ENCODE measurements at regions not wholly inside any gene's neighbourhood (a gene's known extent, or its start where the extent isn't known, plus 50 kb on each side); places are given as distances from the start of the nearest gene placed in this dataset.
"Not testable (repeated sequence)": the region's sequence is repeated elsewhere in the genome, so short reads cannot be mapped to it uniquely, and the experiment has no call there.

GRCh38 chr18:46224181-46224775, 120.1 kb downstream of the HAUS1 start:
- DNase-seq (ENCODE audit: extremely low read depth in 1 of 2, low read depth in 1 of 2), result no peak

DNA sequence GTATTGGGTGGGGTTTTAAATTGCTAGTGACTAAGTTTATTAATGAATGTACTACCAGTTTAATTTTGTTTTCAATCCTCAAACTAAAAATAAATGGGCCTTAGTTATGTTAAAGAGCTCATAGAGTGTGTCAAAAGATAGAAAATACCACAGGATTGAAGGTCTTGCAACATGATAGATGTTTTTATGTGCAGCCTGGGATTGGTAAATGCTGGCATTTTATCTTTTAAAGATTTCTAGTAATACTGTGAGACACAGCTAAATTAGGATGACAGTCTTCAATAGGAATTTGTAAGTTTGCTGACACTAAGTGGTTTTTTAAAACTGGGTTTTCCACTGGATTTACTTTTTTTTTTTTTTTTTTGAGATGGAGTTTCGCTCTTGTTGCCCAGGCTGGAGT, 122.3 kb downstream of the HAUS1 start:
- no peak for DNase-seq (ENCODE audit: extremely low read depth in 1 of 2, low read depth in 1 of 2)

DNA sequence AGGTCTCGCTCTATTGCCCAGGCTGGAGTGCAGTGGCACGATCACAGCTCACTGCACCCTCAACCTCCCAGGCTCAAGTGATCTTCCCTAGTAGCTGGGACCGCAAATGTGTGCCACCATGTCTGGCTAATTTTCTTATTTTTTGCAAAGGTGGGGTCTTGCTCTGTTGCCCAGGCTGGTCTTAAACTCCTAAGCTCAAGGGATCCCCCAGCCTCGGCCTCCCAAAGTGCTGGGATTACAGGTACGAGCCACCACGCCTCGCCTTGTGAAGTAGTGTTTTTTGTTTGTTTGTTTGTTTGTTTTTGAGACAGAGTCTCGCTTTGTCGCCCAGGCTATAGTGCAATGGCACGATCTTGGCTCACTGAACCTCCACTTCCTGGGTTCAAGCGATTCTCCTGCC, 125.5 kb downstream of the HAUS1 start:
- DNase-seq (ENCODE audit: extremely low read depth in 1 of 2, low read depth in 1 of 2), result not testable (repeated sequence)

GRCh38 chr18:46236156-46236555, 132.0 kb downstream of the HAUS1 start:
- no peak for DNase-seq (ENCODE audit: extremely low read depth in 1 of 2, low read depth in 1 of 2)

DNA sequence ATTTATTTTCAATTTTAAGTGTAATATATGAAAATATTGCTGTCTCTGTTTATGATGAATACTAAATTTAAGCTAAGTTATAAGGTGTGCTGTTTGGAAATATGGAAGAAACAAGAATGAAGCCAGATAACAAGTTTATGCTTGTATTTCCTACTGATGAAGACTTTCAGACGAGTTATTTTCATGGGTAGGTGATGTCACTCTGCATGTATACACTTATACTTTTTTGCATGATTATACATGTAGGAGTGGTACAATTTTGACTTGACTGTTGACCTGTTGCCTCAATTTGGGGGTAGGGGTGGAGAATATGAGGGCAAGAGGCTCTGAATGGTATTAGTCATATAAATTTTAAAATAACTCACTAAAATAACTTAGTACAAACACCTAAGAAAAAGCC, 133.7 kb downstream of the HAUS1 start:
- no peak for DNase-seq (ENCODE audit: extremely low read depth in 1 of 2, low read depth in 1 of 2)

DNA sequence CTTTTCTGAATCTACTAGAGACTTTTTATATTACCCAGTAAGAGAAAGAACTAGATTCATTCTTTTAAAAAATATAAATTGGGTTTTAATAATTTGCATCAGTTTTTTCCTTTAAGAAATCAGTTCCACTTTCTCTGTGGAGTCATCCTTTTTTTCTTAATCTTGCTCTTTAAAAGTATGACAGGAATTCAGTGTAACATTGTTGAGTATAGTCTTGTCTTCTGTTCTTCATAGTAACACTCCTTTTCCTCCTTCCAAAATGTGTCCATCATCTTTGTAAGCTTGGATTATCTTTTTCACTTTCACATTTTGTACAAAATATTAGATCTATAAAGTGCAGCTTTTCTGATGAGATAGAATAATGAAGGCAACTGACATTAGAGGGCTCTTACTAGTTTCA, 135.4 kb downstream of the HAUS1 start:
- no peak for DNase-seq (ENCODE audit: extremely low read depth in 1 of 2, low read depth in 1 of 2)

GRCh38 chr18:46239998-46240397, 135.8 kb downstream of the HAUS1 start:
- DNase-seq (ENCODE audit: extremely low read depth in 1 of 2, low read depth in 1 of 2), result no peak

DNA sequence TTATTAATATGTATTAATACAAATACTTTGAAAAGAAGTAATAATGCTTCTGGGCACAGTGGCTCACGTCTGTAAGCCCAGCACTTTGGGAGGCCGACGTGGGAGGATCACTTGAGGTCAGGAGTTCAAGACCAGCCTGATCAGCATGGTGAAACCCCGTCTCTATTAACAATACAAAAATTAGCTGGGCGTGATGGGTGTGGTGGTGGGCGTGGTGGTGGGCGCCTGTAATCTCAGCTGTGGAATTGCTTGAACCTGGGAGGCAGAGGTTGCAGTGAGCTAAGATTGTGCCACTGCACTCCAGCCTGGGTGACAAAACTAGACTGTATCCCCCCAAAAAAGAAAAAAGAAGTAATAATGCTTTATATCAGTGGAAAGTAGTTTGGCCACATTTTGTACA, 137.2 kb downstream of the HAUS1 start:
- not testable (repeated sequence) for DNase-seq (ENCODE audit: extremely low read depth in 1 of 2, low read depth in 1 of 2)

DNA sequence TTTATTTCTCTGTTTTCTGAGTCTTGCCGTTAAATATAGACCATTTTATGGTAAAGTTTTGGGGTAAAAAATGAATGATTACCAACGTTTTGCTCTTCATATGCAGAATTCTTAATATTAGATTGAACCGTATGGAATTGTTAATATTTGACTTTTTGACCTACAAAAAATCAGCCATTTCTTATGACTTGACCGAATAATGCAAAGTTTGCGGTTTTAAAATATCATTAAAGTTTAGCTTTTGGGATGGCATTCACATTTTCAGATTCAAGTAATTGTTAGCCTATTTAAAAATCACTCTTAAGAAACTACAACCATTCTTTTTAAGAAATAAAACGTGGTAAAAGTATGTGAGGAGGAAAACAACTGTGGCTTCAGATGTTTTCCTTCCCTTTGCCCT, 138.0 kb downstream of the HAUS1 start:
- DNase-seq (ENCODE audit: extremely low read depth in 1 of 2, low read depth in 1 of 2), result no peak

- DNase-seq (ENCODE audit: extremely low read depth in 1 of 2, low read depth in 1 of 2), result no peak
Measured at GRCh38 chr18:46243095-46243494, 138.9 kb downstream of the HAUS1 start.

DNA sequence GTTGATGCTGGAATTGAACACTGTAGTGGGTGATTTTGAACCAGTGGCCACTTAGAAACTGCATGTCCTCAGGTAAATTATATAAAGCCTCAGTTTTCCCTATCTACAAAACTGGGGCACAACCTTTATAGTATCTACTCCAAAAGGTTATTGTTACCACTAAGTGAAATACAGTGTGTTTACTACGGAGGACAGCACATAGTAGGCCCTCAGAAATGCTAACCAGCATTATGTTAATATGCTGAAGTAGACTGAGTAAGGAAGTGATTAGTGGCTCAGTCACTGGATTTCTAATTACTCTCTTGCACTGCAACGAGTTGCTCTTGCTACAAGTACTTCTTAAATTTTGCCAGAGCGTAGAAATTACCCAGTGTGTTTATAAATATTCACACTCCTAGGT, 139.5 kb downstream of the HAUS1 start:
- DNase-seq (ENCODE audit: extremely low read depth in 1 of 2, low read depth in 1 of 2), result no peak

DNA sequence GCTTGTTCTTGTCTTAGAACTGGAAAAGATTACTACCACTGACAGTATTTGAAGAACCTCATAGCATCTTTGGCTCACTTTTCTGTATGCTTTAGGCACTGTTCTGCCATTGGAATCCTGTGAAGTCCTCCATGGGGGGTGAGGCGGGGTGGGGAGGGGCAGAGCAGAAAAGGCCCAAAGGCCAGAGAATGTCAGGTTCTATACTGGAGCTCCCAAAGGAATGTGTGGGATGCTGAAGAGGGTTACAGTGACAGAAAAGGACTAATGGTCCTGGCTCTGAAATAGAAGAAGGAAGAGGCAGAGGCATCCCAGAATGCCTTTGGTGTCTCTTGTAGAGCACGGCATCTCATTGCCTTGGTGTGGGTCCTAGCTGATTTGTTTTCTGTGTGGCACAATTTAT, 141.9 kb downstream of the HAUS1 start:
- DNase-seq (ENCODE audit: extremely low read depth in 1 of 2, low read depth in 1 of 2), result no peak

- DNase-seq (ENCODE audit: extremely low read depth in 1 of 2, low read depth in 1 of 2), result no peak
Measured at GRCh38 chr18:46247942-46248341, 143.8 kb downstream of the HAUS1 start.

- peak; percentile 5 to 18 for DNase-seq (ENCODE audit: extremely low read depth in 1 of 2, low read depth in 1 of 2)
Measured at GRCh38 chr18:46250084-46250811, 146.1 kb downstream of the HAUS1 start.

- DNase-seq (ENCODE audit: extremely low read depth in 1 of 2, low read depth in 1 of 2), result no peak
Measured at GRCh38 chr18:46250812-46251173, 146.6 kb downstream of the HAUS1 start.

- DNase-seq (ENCODE audit: extremely low read depth in 1 of 2, low read depth in 1 of 2), result no peak
Measured at GRCh38 chr18:46252759-46253158, 148.6 kb downstream of the HAUS1 start.

- DNase-seq (ENCODE audit: extremely low read depth in 1 of 2, low read depth in 1 of 2), result no peak
Measured at GRCh38 chr18:46253498-46253897, 149.3 kb downstream of the HAUS1 start.

DNA sequence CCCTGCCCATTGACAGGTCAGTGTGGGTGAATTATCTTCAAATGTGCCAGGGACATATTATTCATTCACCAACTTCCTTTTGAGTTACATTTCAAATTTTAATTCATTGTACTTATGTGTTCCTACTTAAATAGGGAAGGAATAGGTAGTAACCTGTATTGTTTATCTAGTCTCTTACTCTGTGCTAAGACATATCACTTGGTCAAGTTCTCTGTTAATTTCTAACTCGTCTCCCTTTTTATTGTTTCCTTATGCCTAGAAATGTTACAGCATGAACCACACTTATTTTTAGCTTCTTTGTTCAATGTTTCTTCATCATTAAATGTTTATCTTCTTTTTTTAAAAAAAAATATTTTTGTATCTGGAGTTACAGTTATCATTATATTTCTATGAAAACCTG, 151.9 kb downstream of the HAUS1 start:
- no peak for DNase-seq (ENCODE audit: extremely low read depth in 1 of 2, low read depth in 1 of 2)

GRCh38 chr18:46257366-46257765, 153.2 kb downstream of the HAUS1 start:
- no peak for DNase-seq (ENCODE audit: extremely low read depth in 1 of 2, low read depth in 1 of 2)

DNA sequence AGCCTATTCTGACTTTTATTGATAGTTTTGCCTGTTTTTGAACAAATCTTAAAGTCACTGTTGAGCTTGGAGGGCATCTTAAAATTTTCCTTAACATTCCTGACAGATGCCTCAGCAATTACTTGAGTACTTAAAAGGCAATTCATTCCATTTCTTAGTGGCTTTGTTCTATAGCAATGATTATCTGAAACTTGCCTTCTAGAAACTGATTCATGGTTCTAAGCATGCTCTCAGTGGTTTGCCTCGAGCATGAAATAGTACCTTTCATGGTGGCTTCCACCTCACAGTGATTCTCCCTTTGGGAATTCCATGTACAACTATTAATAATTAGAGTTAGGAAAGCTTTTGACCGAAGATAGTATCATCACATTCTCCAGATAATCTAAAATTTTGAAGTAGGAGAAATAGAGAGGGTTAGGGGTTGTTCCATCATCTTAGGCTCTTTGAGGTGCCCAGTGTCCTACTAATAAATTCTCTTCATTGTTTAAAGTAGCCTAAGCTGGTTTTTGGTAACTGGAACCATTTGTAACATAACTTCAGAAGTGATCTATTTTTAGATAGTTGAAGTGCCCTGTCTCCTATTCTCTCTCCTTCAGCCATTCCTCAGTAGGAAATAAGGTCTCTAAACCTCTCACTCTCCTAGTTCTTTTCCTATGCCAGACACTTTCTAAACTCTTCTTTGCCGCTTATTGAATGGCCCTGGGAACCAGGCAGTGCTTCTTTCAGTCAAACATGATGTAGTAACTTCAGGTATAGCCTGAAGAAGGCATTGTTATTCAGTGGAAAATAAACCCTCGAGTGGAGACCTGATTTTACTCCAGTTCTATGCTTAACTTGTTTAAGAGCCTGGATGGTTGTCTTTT, 156.1 kb downstream of the HAUS1 start:
- no peak for DNase-seq (ENCODE audit: extremely low read depth in 1 of 2, low read depth in 1 of 2)

GRCh38 chr18:46260879-46261143, 156.6 kb downstream of the HAUS1 start:
- DNase-seq (ENCODE audit: extremely low read depth in 1 of 2, low read depth in 1 of 2), result no peak

DNA sequence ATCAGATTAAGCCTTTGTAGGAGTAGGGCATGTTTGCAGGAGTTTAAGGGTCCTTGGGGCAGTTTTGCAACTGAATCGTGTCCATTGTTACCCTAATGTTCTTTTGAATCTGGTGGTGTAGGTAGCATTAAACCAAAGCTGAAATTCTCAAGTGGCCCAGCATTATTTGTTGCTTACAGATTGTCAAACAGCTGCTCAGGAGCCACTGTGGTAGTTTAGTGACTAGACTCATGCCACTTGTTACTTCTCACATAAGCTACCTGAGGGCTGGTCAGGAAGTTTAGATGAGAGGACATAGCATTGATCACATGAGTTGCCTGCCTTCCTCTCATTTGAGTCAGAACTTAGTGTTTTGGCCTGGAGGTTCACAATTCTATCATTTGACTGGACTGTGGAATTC, 157.6 kb downstream of the HAUS1 start:
- DNase-seq (ENCODE audit: extremely low read depth in 1 of 2, low read depth in 1 of 2), result no peak
